Endothelial cell of umbilical vein (primary cell): ENCODE measurements at regions not wholly inside any gene's neighbourhood (a gene's known extent, or its start where the extent isn't known, plus 50 kb on each side); places are given as distances from the start of the nearest gene placed in this dataset.

Experiments
- BruUV-seq: library from RNA; stranded (reverse); fragments of 400-500 nt; replicated peaks from 2 replicates; lab custom pipeline; 2021; lab: Mats Ljungman, UMichigan
- CTCF ChIA-PET: fragments of 300-600, 350-600 bp; sonication (Branson Sonifier 250); formaldehyde crosslinking; loops from one replicate; lab custom pipeline; 2021; ENCODE audit warnings: antibody characterized with exemption, inconsistent platforms; lab: Charles Lee
- POLR2A ChIA-PET: fragments of 300-600, 350-600 bp; sonication (Branson Sonifier 250); formaldehyde crosslinking; loops from one replicate; lab custom pipeline; 2021; ENCODE audit warnings: antibody characterized with exemption, inconsistent platforms; lab: Charles Lee
- DNase-seq: peaks from one replicate; pipeline ENCODE4 v3.0.0-alpha.2; 2011; ENCODE audit warnings: low read depth, low spot score
- FAIRE-seq: peaks from 2 replicates; lab custom pipeline; 2011; peaks lifted over from hg19 to GRCh38; lab: Jason Lieb, UNC
- H2AFZ ChIP-seq: 2 replicates; pipeline ENCODE4 v1.6.0; 2012; ENCODE audit warnings: low read depth, low read length, control low read depth, inconsistent platforms
- H3K27ac ChIP-seq: 2 replicates; pipeline ENCODE4 v1.5.1; 2011; ENCODE audit warnings: low read depth, mild to moderate bottlenecking, control low read depth, low read length, moderate library complexity; ENCODE audit not compliant: insufficient read depth
- H3K27me3 ChIP-seq, 2 experiments: 2 replicates each; pipeline versions ENCODE4 v1.6.0 to v1.6.1; 2011; ENCODE audit warnings: low read length in 2 of 2, mixed read lengths in 1 of 2; ENCODE audit not compliant: control insufficient read depth in 2 of 2, insufficient read depth in 2 of 2
- H3K36me3 ChIP-seq, 2 experiments: 2 replicates in 1 of 2; 3 replicates in 1 of 2; pipeline ENCODE4 v1.5.1; 2011; ENCODE audit warnings: low read length in 2 of 2, mild to moderate bottlenecking in 1 of 2, moderate library complexity in 1 of 2; ENCODE audit not compliant: control insufficient read depth in 2 of 2, insufficient read depth in 2 of 2; ENCODE audit errors: extremely low read depth in 1 of 2
- H3K4me1 ChIP-seq: 3 replicates; pipeline ENCODE4 v1.5.1; 2011; ENCODE audit warnings: mild to moderate bottlenecking, low read length; ENCODE audit not compliant: control insufficient read depth, insufficient read depth; ENCODE audit errors: extremely low read depth
- H3K4me2 ChIP-seq: 2 replicates; pipeline ENCODE4 v1.6.1; 2011; ENCODE audit warnings: low read length, control low read depth, mixed read lengths; ENCODE audit not compliant: insufficient read depth
- H3K4me3 ChIP-seq, 3 experiments: fragments of 200-600 bp in 1 of 3; sonication (generic), shearing (Covaris generic) in 1 of 3; replicated peaks in 1 of 3; 2 replicates each; pipeline ENCODE4 v1.5.1; 2011 to 2016; ENCODE audit warnings: control low read depth in 3 of 3, low read length in 3 of 3, mild to moderate bottlenecking in 2 of 3, inconsistent platforms in 1 of 3, low read depth in 1 of 3, moderate library complexity in 1 of 3; ENCODE audit not compliant: insufficient read depth in 1 of 3
- H3K79me2 ChIP-seq: 2 replicates; pipeline ENCODE4 v1.6.0; 2012; ENCODE audit warnings: low read length, inconsistent platforms; ENCODE audit not compliant: control insufficient read depth, insufficient read depth
- H3K9ac ChIP-seq: replicated peaks from 2 replicates; pipeline ENCODE3; 2011; ENCODE audit warnings: low read length, control low read depth; ENCODE audit not compliant: insufficient read depth; ENCODE audit errors: extremely low read depth
- H3K9me1 ChIP-seq: replicated peaks from 3 replicates; pipeline ENCODE4 v1.6.0; 2011; ENCODE audit warnings: mild to moderate bottlenecking, low read length; ENCODE audit not compliant: control insufficient read depth, insufficient read depth; ENCODE audit errors: extremely low read depth
- H3K9me3 ChIP-seq: replicated peaks from 2 replicates; pipeline ENCODE4 v1.5.1; 2012; ENCODE audit warnings: low read length, inconsistent platforms; ENCODE audit not compliant: control insufficient read depth, insufficient read depth
- H4K20me1 ChIP-seq: replicated peaks from 2 replicates; pipeline ENCODE3; 2011; ENCODE audit warnings: mild to moderate bottlenecking, low read length; ENCODE audit not compliant: control insufficient read depth, insufficient read depth; ENCODE audit errors: extremely low read depth
- EZH2 ChIP-seq: IDR thresholded peaks from 2 replicates; pipeline ENCODE4 v1.6.1; 2012; ENCODE audit warnings: borderline replicate concordance, low read depth, mild to moderate bottlenecking, moderate library complexity, low read length, inconsistent platforms; ENCODE audit not compliant: severe bottlenecking
- FOS ChIP-seq: IDR thresholded peaks from 2 replicates; pipeline ENCODE4 v1.6.1; 2011; ENCODE audit warnings: mild to moderate bottlenecking, low read length, moderate library complexity, borderline replicate concordance; ENCODE audit not compliant: insufficient read depth
- JUN ChIP-seq: IDR thresholded peaks from 2 replicates; pipeline ENCODE4 v1.6.1; 2011; ENCODE audit warnings: borderline replicate concordance, low read depth; ENCODE audit not compliant: insufficient read length, insufficient read depth
- MYC ChIP-seq: IDR thresholded peaks from one replicate; pipeline ENCODE4 v1.6.1; 2011; ENCODE audit warnings: mild to moderate bottlenecking, low read depth, low read length
- POLR2A ChIP-seq: IDR thresholded peaks from 2 replicates; pipeline ENCODE4 v1.6.1; 2012; ENCODE audit warnings: low read depth, mild to moderate bottlenecking, control low read depth, low read length
- POLR2AphosphoS5 ChIP-seq: IDR thresholded peaks from 2 replicates; pipeline ENCODE4 v1.6.1; 2012; ENCODE audit warnings: low read depth, mild to moderate bottlenecking, control low read depth, low read length, moderate library complexity; ENCODE audit not compliant: insufficient read depth
- dilution Hi-C: fragments of 300-500 bp; cut with MboI; formaldehyde crosslinking; loops from one replicate; pipeline ENCODE4 v1.15.0; 2019; ENCODE audit warnings: low sequenced_read_pairs; ENCODE audit not compliant: extremely low pct_ligation_motif_present
- intact Hi-C: fragments of 100-400 bp; cut with micrococcal nuclease; formaldehyde crosslinking; loops from one replicate; pipeline ENCODE4 v1.10.0; 2022
- TF ChIP-seq, protein P1 (sequence below), 2 donors: IDR thresholded peaks; 1 replicate in 1 of 2; 2 replicates in 1 of 2; pipeline ENCODE4 v1.5.1; 2011; ENCODE audit warnings: low read length in 2 of 2, mild to moderate bottlenecking in 2 of 2, moderate library complexity in 2 of 2, control low read depth in 1 of 2, inconsistent platforms in 1 of 2, low read depth in 1 of 2; ENCODE audit not compliant: insufficient read depth in 1 of 2; ENCODE audit errors: extremely low read depth in 1 of 2

DNA sequence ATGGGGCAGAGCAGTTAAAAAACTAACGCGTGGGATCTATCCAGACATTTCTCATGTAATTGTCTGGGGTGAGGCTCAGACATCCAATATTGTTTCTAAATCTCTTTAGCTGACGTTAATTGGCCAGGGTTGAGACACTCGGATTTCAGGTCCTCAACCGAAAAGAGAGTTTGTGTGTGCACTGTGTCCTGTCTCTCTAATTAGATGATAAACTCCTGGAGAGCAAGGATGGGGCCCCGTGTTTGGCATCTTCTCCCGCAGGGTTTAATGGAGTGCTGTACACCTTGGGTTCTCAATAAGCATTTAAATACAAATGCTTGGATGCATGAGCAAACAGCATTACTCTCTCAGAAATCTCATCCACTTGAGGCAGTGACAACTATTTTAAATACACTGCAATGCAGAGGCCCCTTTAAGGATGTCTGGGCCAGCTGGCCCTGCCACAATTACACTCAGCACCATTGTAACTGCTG is 139.6 kb downstream of the MTX3 start:
- BruUV-seq = no TSS peak
- FAIRE-seq = no peak
- ChIA-PET CTCF (no interaction called here), POLR2A (no interaction called here)
- TF ChIP-seq MYC = no peak
- TF ChIP-seq POLR2AphosphoS5 = no peak
- no peak for TF ChIP-seq JUN
- TF ChIP-seq, protein P1, sequence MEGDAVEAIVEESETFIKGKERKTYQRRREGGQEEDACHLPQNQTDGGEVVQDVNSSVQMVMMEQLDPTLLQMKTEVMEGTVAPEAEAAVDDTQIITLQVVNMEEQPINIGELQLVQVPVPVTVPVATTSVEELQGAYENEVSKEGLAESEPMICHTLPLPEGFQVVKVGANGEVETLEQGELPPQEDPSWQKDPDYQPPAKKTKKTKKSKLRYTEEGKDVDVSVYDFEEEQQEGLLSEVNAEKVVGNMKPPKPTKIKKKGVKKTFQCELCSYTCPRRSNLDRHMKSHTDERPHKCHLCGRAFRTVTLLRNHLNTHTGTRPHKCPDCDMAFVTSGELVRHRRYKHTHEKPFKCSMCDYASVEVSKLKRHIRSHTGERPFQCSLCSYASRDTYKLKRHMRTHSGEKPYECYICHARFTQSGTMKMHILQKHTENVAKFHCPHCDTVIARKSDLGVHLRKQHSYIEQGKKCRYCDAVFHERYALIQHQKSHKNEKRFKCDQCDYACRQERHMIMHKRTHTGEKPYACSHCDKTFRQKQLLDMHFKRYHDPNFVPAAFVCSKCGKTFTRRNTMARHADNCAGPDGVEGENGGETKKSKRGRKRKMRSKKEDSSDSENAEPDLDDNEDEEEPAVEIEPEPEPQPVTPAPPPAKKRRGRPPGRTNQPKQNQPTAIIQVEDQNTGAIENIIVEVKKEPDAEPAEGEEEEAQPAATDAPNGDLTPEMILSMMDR (IDR thresholded peaks at IDR 0.05; ENCODE audit: extremely low read depth in 1 of 2, insufficient read depth in 1 of 2, low read depth in 1 of 2, low read length in 2 of 2) = no peak
- TF ChIP-seq POLR2A = no peak
- TF ChIP-seq EZH2 = no peak
- no peak for TF ChIP-seq FOS
- H3K4me2 ChIP-seq = no peak overlapping the region
- intact Hi-C loops = no loop called here
- no peaks in the 10 kb centered on the region for H3K27me3 ChIP-seq
- no peak overlapping the region for H3K4me3 ChIP-seq
- H3K9me3 ChIP-seq = no peaks in the 10 kb centered on the region
- no peaks in the 10 kb centered on the region for H3K36me3 ChIP-seq
- H3K27ac ChIP-seq = no peak overlapping the region
- H3K79me2 ChIP-seq = no peaks in the 10 kb centered on the region
- H3K9ac ChIP-seq = no peak overlapping the region
- no peak for DNase-seq
- dilution Hi-C loops = no loop called here
- H3K4me1 ChIP-seq = no peaks in the 10 kb centered on the region
- H3K9me1 ChIP-seq = no peaks in the 10 kb centered on the region
- no peaks in the 10 kb centered on the region for H4K20me1 ChIP-seq
- H2AFZ ChIP-seq = no peak overlapping the region
